NB4 (cell line): ENCODE measurements at regions not wholly inside any gene's neighbourhood (a gene's known extent, or its start where the extent isn't known, plus 50 kb on each side); places are given as distances from the start of the nearest gene placed in this dataset.

Source experiments
- CTCF ChIP-seq: IDR thresholded peaks from one replicate; pipeline ENCODE4 v1.5.1; 2012; ENCODE audit warnings: low read depth, low read length
- MYC ChIP-seq: IDR thresholded peaks from 2 replicates; pipeline ENCODE4 v1.6.1; 2011; ENCODE audit warnings: low read depth, low read length
- POLR2A ChIP-seq: IDR thresholded peaks from 2 replicates; pipeline ENCODE4 v1.6.1; 2011; ENCODE audit warnings: mild to moderate bottlenecking; ENCODE audit not compliant: insufficient read length; ENCODE audit errors: extremely low read depth
- TF ChIP-seq, protein P1 (sequence below): IDR thresholded peaks from 2 replicates; pipeline ENCODE4 v1.6.1; 2011; ENCODE audit warnings: low read depth, low read length

- TF ChIP-seq, protein P1, sequence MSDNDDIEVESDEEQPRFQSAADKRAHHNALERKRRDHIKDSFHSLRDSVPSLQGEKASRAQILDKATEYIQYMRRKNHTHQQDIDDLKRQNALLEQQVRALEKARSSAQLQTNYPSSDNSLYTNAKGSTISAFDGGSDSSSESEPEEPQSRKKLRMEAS, result no peak
- TF ChIP-seq CTCF (no peak), POLR2A (no peak), MYC (no peak)
Measured at GRCh38 chr3:144351773-144352365, 380.2 kb downstream of the DIPK2A start.
